ENCODE measurements at regions not wholly inside any gene's neighbourhood (a gene's known extent, or its start where the extent isn't known, plus 50 kb on each side); places are given as distances from the start of the nearest gene placed in this dataset.

DNA sequence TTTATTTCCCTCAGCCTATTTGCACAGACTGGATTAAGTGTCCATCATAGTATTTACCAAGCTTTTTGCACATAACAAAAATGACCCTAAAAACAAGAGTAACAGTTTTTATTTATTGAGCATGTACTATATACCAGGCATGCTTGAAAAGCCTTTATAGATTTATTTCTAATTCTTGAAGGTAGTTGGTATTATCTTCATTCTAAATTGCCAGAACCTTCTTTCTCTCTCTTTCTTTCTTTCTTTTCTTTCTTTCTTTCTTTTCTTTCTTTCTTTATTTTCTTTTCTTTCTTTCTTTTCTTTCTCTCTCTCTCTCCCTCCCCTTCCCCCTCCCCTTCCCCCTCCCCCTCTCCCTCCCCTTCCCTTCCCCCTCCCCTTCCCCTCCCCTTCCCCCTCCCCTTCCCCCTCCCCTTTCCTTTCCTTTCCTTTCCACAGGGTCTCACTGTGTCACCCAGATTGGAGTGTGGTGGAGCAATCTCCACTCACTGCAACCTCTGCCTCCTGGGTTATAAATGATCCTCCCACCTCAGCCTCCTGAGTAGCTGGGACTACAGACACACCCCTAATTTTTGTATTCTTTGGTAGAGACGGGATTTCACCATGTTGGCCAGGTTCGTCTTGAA is 310.9 kb upstream of the RBFOX1 start:
- no peak for DNase-seq (ENCODE audit: low read depth in 2 of 2)
- no peak overlapping the region for H3K9ac ChIP-seq (ENCODE audit: insufficient read depth, low read length)
- no peak overlapping the region for H2AFZ ChIP-seq (ENCODE audit: low read length)
- no peaks in the 10 kb centered on the region for H3K79me2 ChIP-seq (ENCODE audit: control insufficient read depth, insufficient read depth, low read length)
- no peaks in the 10 kb centered on the region for H3K9me3 ChIP-seq (ENCODE audit: control insufficient read depth, insufficient read depth, low read depth, low read length)
- no peaks in the 10 kb centered on the region for H4K20me1 ChIP-seq (ENCODE audit: control insufficient read depth, extremely low read depth, insufficient read depth, low read length)
- H3K36me3 ChIP-seq (ENCODE audit: control insufficient read depth, insufficient read depth, low read length) = no peaks in the 10 kb centered on the region
- TF ChIP-seq, protein P1, sequence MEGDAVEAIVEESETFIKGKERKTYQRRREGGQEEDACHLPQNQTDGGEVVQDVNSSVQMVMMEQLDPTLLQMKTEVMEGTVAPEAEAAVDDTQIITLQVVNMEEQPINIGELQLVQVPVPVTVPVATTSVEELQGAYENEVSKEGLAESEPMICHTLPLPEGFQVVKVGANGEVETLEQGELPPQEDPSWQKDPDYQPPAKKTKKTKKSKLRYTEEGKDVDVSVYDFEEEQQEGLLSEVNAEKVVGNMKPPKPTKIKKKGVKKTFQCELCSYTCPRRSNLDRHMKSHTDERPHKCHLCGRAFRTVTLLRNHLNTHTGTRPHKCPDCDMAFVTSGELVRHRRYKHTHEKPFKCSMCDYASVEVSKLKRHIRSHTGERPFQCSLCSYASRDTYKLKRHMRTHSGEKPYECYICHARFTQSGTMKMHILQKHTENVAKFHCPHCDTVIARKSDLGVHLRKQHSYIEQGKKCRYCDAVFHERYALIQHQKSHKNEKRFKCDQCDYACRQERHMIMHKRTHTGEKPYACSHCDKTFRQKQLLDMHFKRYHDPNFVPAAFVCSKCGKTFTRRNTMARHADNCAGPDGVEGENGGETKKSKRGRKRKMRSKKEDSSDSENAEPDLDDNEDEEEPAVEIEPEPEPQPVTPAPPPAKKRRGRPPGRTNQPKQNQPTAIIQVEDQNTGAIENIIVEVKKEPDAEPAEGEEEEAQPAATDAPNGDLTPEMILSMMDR (conservative IDR thresholded peaks at IDR 0.05 in 1 of 2, IDR thresholded peaks at IDR 0.05 in 1 of 2; ENCODE audit: low read depth in 1 of 2, low read length in 2 of 2) = no peak
- no peak for TF ChIP-seq EZH2 (IDR thresholded peaks at IDR 0.05; ENCODE audit: low read length, missing control alignments)
- H3K4me1 ChIP-seq (ENCODE audit: control insufficient read depth, extremely low read depth, insufficient read depth, low read length) = no peaks in the 10 kb centered on the region
- H3K27me3 ChIP-seq (ENCODE audit: control insufficient read depth, insufficient read depth, low read length) = no peaks in the 10 kb centered on the region
- H3K4me3 ChIP-seq (replicated peaks in 1 of 4; ENCODE audit: control extremely low read depth in 1 of 4, insufficient read depth in 1 of 4, low read depth in 3 of 4, low read length in 4 of 4) = no peak overlapping the region
- H3K4me2 ChIP-seq (ENCODE audit: extremely low read depth, insufficient read depth, low read length) = no peak overlapping the region
- H3K27ac ChIP-seq (ENCODE audit: insufficient read depth, low read length) = no peak overlapping the region

DNA sequence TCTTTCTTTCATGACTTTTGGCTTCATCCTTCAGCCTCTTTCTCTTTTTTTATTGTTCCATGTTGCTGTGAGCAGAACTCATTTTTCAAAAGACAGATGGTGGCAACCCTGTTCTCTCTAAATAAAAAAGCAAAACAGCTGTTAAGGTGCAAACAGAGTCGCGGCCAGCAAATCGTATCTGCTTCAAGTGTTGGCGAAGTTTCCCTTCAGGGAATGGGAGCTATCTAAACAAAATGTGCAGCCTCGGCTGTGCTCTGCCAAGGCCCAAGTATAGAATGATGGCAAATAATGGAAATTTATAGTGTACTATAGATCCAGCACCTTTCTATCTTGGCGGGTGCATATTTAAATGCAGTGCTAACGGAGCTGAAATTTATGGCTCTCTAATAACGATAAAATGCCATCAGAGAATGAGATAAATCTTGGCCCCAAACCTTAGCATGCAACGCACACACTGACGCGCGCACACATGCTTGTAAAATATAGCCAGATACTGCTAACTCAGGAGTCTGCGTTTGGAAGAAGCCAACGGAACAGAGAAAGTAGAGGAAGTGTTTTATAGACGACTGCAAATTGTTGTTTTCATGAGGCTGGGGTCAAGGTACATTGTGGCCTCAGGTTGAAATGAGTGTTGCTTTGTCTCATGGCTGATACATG is 315.5 kb upstream of the RBFOX1 start:
- no peaks in the 10 kb centered on the region for H4K20me1 ChIP-seq (ENCODE audit: control insufficient read depth, extremely low read depth, insufficient read depth, low read length)
- no peak overlapping the region for H2AFZ ChIP-seq (ENCODE audit: low read length)
- no peak overlapping the region for H3K4me2 ChIP-seq (ENCODE audit: extremely low read depth, insufficient read depth, low read length)
- no peaks in the 10 kb centered on the region for H3K4me1 ChIP-seq (ENCODE audit: control insufficient read depth, extremely low read depth, insufficient read depth, low read length)
- no peaks in the 10 kb centered on the region for H3K79me2 ChIP-seq (ENCODE audit: control insufficient read depth, insufficient read depth, low read length)
- DNase-seq (ENCODE audit: low read depth in 2 of 2) = no peak
- no peaks in the 10 kb centered on the region for H3K9me3 ChIP-seq (ENCODE audit: control insufficient read depth, insufficient read depth, low read depth, low read length)
- H3K27ac ChIP-seq (ENCODE audit: insufficient read depth, low read length) = no peak overlapping the region
- H3K27me3 ChIP-seq (ENCODE audit: control insufficient read depth, insufficient read depth, low read length) = no peaks in the 10 kb centered on the region
- H3K4me3 ChIP-seq (replicated peaks in 1 of 4; ENCODE audit: control extremely low read depth in 1 of 4, insufficient read depth in 1 of 4, low read depth in 3 of 4, low read length in 4 of 4) = no peak overlapping the region
- H3K36me3 ChIP-seq (ENCODE audit: control insufficient read depth, insufficient read depth, low read length) = no peaks in the 10 kb centered on the region
- H3K9ac ChIP-seq (ENCODE audit: insufficient read depth, low read length) = no peak overlapping the region
- no peak for TF ChIP-seq EZH2 (IDR thresholded peaks at IDR 0.05; ENCODE audit: low read length, missing control alignments)
- TF ChIP-seq, protein P1 (conservative IDR thresholded peaks at IDR 0.05 in 1 of 2, IDR thresholded peaks at IDR 0.05 in 1 of 2; ENCODE audit: low read depth in 1 of 2, low read length in 2 of 2) = no peak

DNA sequence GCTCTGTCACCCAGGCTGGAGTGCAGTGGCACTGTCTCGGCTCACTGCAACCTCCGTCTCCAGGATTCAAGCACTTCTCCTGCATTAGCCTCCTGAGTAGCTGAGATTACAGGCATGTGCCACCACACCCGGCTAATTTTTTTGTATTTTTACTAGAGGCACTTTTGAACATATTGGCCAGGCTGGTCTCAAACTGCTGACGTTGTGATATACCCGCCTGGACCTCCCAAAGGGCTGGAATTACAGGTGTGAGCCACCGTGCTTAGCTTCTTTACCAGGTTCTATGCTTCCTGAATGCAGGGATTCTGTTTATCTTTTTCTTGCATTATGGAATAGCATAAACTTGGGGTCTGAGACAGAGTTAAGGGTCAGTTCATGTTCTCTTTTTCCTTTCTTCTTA is 317.9 kb upstream of the RBFOX1 start:
- Histone ChIP-seq H3K9ac (ENCODE audit: insufficient read depth, low read length) (no peak overlapping the region), H3K4me2 (ENCODE audit: extremely low read depth, insufficient read depth, low read length) (no peak overlapping the region), H3K27ac (ENCODE audit: insufficient read depth, low read length) (no peak overlapping the region), H3K4me3 (replicated peaks in 1 of 4; ENCODE audit: control extremely low read depth in 1 of 4, insufficient read depth in 1 of 4, low read depth in 3 of 4, low read length in 4 of 4) (no peak overlapping the region), H2AFZ (ENCODE audit: low read length) (no peak overlapping the region), H3K27me3 (ENCODE audit: control insufficient read depth, insufficient read depth, low read length) (no peaks in the 10 kb centered on the region), H3K4me1 (ENCODE audit: control insufficient read depth, extremely low read depth, insufficient read depth, low read length) (no peaks in the 10 kb centered on the region), H3K79me2 (ENCODE audit: control insufficient read depth, insufficient read depth, low read length) (no peaks in the 10 kb centered on the region), H4K20me1 (ENCODE audit: control insufficient read depth, extremely low read depth, insufficient read depth, low read length) (no peaks in the 10 kb centered on the region), H3K36me3 (ENCODE audit: control insufficient read depth, insufficient read depth, low read length) (no peaks in the 10 kb centered on the region), H3K9me3 (ENCODE audit: control insufficient read depth, insufficient read depth, low read depth, low read length) (no peaks in the 10 kb centered on the region)
- DNase-seq (ENCODE audit: low read depth in 2 of 2) = no peak
- no peak for TF ChIP-seq EZH2 (IDR thresholded peaks at IDR 0.05; ENCODE audit: low read length, missing control alignments)
- TF ChIP-seq, protein P1 (conservative IDR thresholded peaks at IDR 0.05 in 1 of 2, IDR thresholded peaks at IDR 0.05 in 1 of 2; ENCODE audit: low read depth in 1 of 2, low read length in 2 of 2) = no peak

Data from fibroblast of lung (primary cell).